GM12891 (cell line): ENCODE measurements at regions not wholly inside any gene's neighbourhood (a gene's known extent, or its start where the extent isn't known, plus 50 kb on each side); places are given as distances from the start of the nearest gene placed in this dataset.

Experiments used
- DNase-seq: peaks from one replicate; pipeline ENCODE4 v3.0.0; 2011; ENCODE audit warnings: low spot score; ENCODE audit not compliant: insufficient read length
- FAIRE-seq: peaks from 2 replicates; lab custom pipeline; 2011; peaks lifted over from hg19 to GRCh38; lab: Jason Lieb, UNC
- PAX5 ChIP-seq: IDR thresholded peaks from 2 replicates; pipeline ENCODE4 v1.6.1; 2011; ENCODE audit warnings: low read length, moderate library complexity, mild to moderate bottlenecking; ENCODE audit not compliant: insufficient read depth, severe bottlenecking
- POLR2A ChIP-seq: IDR thresholded peaks from 2 replicates; pipeline ENCODE4 v1.6.1; 2011; ENCODE audit warnings: low read depth, low read length, control low read depth
- POLR2AphosphoS5 ChIP-seq: IDR thresholded peaks from 2 replicates; pipeline ENCODE4 v1.6.1; 2011; ENCODE audit warnings: low read depth, low read length, control low read depth
- POU2F2 ChIP-seq: IDR thresholded peaks from 2 replicates; pipeline ENCODE4 v1.6.1; 2011; ENCODE audit warnings: low read depth, mild to moderate bottlenecking, control low read depth, low read length, moderate library complexity
- SPI1 ChIP-seq: IDR thresholded peaks from 2 replicates; pipeline ENCODE4 v1.6.1; 2011; ENCODE audit warnings: low read depth, low read length, control low read depth
- TAF1 ChIP-seq: IDR thresholded peaks from 2 replicates; pipeline ENCODE4 v1.6.1; 2011; ENCODE audit warnings: low read depth, low read length, control low read depth

DNA sequence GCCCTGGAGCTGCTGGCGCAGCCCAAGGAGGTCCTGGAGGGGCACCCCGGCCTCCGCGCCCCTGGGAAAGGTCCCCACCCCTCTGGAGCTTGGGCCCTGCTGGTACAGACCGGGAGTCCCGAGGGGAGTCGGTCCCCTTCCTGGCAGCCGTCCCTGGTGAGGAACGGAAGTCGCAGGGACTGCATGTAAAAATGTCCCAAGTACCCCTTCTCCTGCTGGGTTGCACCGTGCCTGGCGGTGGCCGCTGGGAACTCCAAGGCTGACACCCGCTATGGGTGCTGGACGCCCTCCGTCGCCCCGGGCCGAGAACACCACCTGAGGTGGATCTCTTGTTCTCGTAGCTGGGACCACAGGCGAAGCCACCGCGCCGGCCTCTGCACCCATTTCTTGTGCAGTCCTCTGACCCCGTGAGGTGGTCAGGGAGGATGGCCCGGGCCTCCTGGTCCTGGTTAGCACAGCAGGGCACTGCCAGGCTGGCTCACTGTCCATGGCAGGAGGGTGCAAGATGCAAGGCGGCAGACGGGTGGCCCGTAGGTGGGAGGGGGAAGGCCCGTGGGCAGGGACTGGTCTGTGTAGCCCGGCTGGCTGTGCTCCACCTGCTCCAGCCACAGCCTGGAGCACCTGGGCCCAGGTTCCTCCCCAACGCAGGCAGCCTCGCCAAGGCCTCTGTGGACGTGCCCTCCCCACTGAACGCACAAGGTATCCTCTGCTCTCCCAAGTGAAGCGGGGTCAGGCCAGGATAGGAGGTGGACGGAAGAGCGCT, 165.2 kb downstream of the IGLL1 start:
- no peak for TF ChIP-seq PAX5
- no peak for DNase-seq
- FAIRE-seq, result no peak

DNA sequence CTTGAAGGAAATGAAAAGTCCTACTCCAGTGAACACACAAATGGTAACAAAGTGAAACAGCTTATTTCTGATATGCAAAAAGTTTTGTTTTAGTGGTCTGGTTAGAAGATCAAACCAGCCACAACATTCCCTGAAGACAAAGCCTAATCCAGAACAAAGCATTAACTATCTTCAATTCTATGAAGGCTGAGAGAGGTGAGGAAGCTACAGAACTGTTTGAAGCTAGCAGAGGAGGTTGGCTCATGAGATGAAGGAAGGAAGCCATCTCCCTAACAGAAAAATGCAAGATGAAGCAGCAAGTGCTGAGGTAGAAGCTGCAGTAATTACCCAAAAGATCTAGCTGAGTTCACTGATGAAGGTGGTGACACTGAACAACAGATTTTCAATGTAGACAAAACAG, 168.4 kb downstream of the IGLL1 start:
- TF ChIP-seq POLR2A (no peak), POU2F2 (no peak)
- DNase-seq (no peak), FAIRE-seq (no peak)

DNA sequence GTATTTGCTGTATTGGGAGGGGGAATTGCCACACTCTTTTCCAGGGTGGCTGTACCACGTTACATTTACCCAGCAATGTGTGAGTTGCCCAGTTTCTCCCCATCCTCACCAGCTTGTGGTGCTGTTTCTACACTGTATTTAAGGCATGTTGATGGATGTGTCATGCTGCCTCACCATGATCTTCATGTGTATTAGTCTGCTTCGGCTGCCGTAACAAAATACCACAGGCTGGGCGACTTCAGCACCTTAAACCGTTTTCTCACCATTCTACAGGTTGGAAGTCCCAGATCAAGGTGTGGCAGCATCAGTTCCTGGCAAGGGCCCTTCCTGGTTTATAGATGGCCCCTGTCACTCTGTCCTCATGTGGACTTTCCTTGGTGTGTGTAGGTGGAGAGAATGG, 169.7 kb downstream of the IGLL1 start:
- no peak for DNase-seq
- TF ChIP-seq PAX5, result no peak
- no peak for TF ChIP-seq TAF1
- no peak for TF ChIP-seq SPI1
- TF ChIP-seq POLR2A, result no peak
- no peak for TF ChIP-seq POU2F2
- no peak for FAIRE-seq

DNA sequence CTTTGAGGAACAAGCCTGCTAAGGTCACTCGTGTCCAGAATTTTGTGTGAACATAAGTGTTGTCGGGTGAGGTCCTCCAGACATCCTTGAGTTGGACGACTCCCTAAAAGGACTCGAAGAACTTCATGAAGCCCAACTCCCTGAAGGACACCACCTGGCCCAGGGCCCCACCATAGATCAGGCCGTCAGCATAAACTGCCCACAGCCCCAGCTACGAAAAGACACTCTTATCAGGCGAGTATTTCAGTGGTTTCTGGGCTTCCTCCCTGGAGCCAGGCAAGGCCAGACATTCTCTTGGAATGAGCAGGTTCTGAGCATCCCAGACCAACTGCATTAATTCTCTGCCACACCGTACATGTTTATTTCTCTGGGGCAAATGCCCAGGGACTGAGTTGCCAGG, 170.1 kb downstream of the IGLL1 start:
- FAIRE-seq (no peak), DNase-seq (no peak)
- TF ChIP-seq TAF1 (no peak), POLR2AphosphoS5 (no peak), POLR2A (no peak), PAX5 (no peak), POU2F2 (no peak)

DNA sequence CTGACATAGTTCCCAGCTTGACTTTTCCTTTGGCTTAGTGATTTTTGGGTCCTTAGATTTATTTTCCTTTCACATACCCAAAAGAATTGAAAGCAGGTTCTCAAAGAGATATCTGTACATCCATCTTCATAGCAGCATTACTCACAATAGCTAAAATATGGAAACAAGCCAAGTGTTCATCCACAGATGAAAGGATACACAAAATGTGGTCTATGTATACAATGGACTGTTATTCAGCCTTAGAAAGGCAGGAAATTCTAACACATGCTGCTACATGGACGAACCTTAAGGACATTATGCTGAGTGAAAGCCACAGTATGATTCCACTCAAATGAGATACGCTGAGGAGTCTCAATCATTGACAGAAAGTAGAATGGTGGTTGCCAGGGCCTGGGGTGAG, 171.8 kb downstream of the IGLL1 start:
- DNase-seq, result no peak
- TF ChIP-seq POLR2A (no peak), SPI1 (no peak), POLR2AphosphoS5 (no peak), PAX5 (no peak), TAF1 (no peak), POU2F2 (no peak)
- no peak for FAIRE-seq

DNA sequence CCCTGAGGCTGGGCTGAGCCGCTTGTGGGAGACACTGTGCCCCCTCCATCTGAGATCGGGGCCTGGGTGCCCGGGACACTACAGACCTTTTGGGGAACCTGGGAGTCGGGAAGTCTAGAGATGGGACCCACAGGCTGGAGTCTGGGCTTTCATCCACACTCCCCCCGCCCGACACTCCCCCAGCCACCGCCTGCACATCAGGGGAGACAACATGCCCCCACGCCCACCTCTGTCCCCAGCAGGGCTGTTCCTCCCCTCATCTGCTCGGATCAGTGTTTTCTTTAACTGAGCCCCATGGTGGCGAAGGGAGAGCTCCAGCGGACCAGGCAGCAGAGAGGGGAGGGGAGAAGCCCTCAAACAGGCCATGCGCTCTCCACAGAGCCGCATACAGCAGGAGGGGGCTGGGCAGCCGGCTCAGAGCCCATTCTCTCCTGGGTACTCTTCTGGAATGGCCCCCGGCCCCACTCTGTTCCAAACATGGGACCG, 174.7 kb downstream of the IGLL1 start:
- DNase-seq (no peak), FAIRE-seq (no peak)
- TF ChIP-seq POLR2AphosphoS5, result no peak
- no peak for TF ChIP-seq POLR2A
- TF ChIP-seq POU2F2, result no peak
- no peak for TF ChIP-seq SPI1

DNA sequence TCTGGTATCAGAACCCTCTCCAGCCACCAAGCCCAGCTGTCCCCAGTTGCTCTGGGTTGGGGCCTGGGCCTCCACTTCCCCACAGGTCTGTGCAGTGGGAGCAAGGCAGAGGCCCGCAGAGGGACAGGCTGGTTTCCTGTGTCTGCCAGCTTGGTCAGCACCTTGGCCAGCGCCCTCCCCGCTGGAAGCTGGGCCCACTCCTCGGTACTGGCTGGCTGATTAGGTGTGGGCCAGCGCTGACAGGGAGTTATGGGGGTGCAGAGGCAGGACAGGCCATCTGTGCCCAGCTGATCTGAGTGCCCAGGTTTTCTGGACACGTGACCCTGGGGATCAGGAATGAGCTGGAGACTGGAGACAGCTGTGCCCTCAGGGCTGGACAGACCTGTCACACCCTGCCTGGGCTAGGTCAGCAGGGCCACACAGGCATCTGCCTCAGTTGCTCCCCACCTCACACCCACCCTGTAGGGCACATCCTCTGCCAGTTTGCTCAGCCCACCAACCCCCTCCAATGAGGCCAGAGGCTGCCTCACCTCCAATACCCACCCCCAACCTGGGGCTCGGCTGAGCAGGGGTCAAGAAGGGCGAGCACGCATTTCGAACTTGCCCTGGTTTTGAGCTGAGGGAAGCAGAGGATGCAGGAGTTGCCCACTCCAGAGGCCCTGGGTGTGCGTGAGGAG, 175.3 kb downstream of the IGLL1 start:
- no peak for FAIRE-seq
- TF ChIP-seq SPI1 (no peak), POU2F2 (no peak), TAF1 (no peak), POLR2A (no peak)
- no peak for DNase-seq

DNA sequence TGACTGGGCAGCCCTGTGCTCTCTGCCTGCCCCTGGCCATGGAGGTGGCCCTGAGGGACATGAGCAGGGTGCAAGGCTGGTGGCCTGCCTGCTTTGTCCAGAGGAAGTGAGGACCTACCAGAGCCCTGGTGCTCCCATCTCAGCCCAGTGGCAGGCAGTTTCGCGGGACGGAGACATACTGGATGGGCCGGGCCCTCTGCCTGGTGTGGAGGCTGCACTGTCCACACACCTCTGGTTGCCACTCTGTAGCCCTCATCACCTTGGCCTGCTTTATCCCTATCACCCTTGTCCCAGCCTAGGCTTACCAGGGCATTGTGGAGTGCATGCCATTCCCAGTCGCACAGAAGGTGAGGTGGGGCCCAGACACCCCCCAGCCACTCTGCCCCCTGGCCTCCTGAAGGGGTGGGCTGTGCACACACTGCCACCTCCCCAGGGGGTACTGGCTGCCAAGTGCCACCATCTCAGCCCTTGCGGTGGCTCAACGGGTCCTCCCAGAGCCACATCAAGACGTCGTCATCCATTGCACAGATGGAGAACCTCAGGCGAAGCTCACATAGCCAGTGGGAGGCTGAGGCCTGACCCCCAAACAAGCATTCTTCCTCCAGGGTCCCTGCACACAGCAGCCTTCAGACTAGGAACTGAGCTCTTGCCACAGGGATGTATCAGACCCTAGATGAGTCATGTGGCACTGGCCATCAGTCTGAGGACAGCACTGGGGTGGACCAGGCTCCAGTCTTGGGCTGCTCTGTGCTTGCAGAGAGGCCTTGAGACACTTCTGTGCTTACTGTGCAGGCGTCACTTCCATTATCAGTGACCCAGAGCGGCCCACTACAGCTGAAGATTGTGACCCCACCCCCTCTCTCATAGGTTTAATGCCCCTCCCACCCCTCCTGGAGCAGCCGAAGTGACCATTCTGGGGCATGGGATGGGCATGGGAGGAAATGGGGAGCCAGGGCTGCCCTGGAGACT, 176.1 kb downstream of the IGLL1 start:
- no peak for DNase-seq
- FAIRE-seq, result no peak
- no peak for TF ChIP-seq POLR2A
- TF ChIP-seq SPI1, result no peak
- no peak for TF ChIP-seq POU2F2
- TF ChIP-seq TAF1, result no peak
- TF ChIP-seq POLR2AphosphoS5, result no peak
- no peak for TF ChIP-seq PAX5

DNA sequence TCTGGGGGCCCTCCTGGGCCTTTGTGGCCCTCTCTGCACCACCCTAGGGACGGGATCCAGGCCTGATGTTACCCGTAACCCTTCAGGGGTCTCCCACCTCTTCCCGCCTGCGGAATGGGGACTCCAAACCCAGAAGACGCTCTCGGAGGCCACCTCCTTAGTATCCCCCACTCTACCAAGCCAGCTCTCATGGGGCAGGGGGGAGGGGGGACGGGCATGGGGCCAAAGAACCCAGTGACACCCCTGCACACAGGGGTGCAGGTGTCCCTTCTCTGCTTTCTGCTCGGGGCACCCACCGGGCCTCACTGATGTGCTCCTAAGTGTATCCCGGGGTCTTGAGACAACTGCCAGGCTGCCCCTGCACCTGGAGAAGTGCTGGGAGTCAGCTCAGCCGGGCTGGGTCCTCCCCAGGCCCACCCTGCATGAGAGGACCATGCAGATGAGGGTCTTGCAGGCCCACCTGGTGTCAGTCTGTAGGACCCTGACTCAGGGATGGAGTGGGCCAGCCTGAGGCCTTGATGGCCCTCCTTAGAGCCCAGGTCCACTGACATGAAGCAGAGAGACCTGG, 176.9 kb downstream of the IGLL1 start:
- DNase-seq (no peak), FAIRE-seq (no peak)
- TF ChIP-seq SPI1 (no peak), POLR2AphosphoS5 (no peak), PAX5 (no peak), POU2F2 (no peak), POLR2A (no peak), TAF1 (no peak)
